B cell (primary cell): ENCODE measurements at regions not wholly inside any gene's neighbourhood (a gene's known extent, or its start where the extent isn't known, plus 50 kb on each side); places are given as distances from the start of the nearest gene placed in this dataset.

Source experiments
- CTCF ChIP-seq: fragments of 200-600 bp; IDR thresholded peaks from one replicate; pipeline ENCODE4 v1.8.0; 2022; ENCODE audit warnings: antibody characterized with exemption, mild to moderate bottlenecking
- EZH2 ChIP-seq: IDR thresholded peaks from 2 replicates; pipeline ENCODE4 v1.6.1; 2012; ENCODE audit warnings: borderline replicate concordance, low read depth, mild to moderate bottlenecking, moderate library complexity, low read length; ENCODE audit not compliant: insufficient read depth, poor library complexity, severe bottlenecking

GRCh38 chr5:57417320-57417719, 65.3 kb downstream of the ACTBL2 start:
- no peak for TF ChIP-seq CTCF
- TF ChIP-seq EZH2 = no peak
